22Rv1 (cell line): ENCODE measurements at regions not wholly inside any gene's neighbourhood (a gene's known extent, or its start where the extent isn't known, plus 50 kb on each side); places are given as distances from the start of the nearest gene placed in this dataset.

Source experiments
- H3K27ac ChIP-seq: fragments of 450-650 bp; 2 replicates; pipeline ENCODE4 v1.5.1; 2017
- ZFX ChIP-seq: fragments of 450-650 bp; IDR thresholded peaks from 2 replicates; pipeline ENCODE4 v1.6.1; 2017; ENCODE audit warnings: antibody characterized with exemption, borderline replicate concordance
- TF ChIP-seq, protein P1 (sequence below): fragments of 450-650 bp; IDR thresholded peaks from 2 replicates; pipeline ENCODE4 v1.5.1; 2017; ENCODE audit warnings: mild to moderate bottlenecking

DNA sequence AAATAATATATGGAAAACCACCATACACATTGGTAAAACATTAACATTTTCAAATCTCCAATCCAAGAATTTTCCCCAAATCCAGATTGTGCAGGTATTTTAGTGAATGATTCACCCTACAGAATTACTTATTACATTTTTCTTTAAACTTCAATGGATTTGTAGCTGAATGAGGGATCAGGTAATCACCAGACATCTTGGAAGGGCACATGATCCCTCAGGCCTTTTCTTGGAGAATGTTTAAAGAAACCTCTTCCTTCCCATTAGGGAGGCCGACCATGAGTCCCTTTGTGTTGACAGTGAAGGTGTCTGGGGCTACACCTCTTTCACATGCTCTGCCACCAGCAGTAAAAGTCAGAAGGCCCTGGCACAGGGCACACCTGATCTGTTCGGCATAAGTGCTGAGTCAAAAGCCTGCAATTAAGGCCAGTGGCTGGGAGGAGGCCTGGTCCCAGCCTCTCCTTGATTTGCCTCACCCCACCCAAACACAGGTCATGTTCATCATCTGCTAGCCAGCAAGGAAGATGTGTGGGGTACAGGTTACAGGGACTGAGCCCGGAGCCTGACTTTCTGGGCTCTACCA lies 207.7 kb downstream of the SNX10 start:
- no peak overlapping the region for H3K27ac ChIP-seq
- TF ChIP-seq ZFX: no peak
- TF ChIP-seq, protein P1, sequence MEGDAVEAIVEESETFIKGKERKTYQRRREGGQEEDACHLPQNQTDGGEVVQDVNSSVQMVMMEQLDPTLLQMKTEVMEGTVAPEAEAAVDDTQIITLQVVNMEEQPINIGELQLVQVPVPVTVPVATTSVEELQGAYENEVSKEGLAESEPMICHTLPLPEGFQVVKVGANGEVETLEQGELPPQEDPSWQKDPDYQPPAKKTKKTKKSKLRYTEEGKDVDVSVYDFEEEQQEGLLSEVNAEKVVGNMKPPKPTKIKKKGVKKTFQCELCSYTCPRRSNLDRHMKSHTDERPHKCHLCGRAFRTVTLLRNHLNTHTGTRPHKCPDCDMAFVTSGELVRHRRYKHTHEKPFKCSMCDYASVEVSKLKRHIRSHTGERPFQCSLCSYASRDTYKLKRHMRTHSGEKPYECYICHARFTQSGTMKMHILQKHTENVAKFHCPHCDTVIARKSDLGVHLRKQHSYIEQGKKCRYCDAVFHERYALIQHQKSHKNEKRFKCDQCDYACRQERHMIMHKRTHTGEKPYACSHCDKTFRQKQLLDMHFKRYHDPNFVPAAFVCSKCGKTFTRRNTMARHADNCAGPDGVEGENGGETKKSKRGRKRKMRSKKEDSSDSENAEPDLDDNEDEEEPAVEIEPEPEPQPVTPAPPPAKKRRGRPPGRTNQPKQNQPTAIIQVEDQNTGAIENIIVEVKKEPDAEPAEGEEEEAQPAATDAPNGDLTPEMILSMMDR: no peak

DNA sequence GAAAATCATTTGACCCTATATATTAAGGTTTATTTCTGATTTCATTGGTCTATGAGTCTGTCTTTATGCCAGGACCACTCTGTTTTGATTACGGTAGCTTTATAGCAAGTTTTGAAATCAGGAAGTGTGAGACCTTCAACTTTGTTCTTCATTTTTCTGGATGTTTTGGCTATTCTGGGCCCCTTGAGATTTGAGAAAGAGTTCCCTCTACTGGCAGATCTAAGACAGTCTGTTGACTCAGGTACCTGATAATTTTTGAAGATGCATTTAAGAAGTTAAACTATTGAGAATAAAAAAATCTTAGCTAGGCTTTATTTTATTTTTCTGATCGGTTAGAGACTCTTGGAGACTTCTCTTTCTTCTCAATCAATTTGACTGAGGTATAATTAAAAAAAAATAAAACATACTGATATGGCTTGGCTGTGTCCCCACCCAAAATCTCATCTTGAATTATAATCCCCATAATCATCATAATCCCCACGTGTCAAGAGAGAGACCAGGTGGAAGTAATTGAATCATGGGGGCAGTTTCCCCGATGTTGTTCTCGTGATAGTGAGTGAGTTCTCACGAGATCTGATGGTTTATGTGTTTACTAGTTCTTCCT lies 209.2 kb downstream of the SNX10 start:
- no peak overlapping the region for H3K27ac ChIP-seq
- TF ChIP-seq, protein P1: peak; percentile 85
- TF ChIP-seq ZFX: no peak

- TF ChIP-seq, protein P1: no peak
- no peak for TF ChIP-seq ZFX
Measured at GRCh38 chr7:26504411-26505120, 212.9 kb downstream of the SNX10 start.

DNA sequence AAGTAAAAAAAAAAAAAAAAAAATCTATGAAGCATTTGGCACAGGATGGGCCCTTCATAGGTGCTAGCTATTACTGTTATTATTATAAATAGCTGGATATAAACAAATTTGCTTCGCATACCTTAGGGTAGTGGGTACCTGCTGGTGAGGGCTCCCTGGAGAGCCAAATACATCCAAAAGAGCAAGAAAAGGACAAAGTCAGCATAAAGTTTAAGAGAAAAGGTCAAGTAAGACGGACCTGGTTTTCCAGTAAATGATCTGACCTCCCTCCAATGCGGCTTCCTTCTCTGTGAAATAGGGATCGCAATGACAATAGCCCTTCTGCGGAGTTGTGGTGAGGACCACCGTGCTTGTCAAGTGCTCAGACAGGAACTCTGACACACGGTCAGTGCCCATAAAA lies 214.5 kb downstream of the SNX10 start:
- no peak overlapping the region for H3K27ac ChIP-seq
- TF ChIP-seq, protein P1: no peak
- no peak for TF ChIP-seq ZFX

More at GRCh38 chr7:26504411-26505120, 212.9 kb downstream of the SNX10 start:
- H3K27ac ChIP-seq: no peak overlapping the region

GRCh38 chr7:26507108-26507987 lies 215.7 kb downstream of the SNX10 start:
- H3K27ac ChIP-seq: no peak overlapping the region
- TF ChIP-seq ZFX: no peak
- TF ChIP-seq, protein P1: peak; percentile 12; the same call in 1 of the 2 replicates

- TF ChIP-seq, protein P1: no peak
Measured at GRCh38 chr7:26508481-26508880, 216.8 kb downstream of the SNX10 start.

More at GRCh38 chr7:26508481-26508880, 216.8 kb downstream of the SNX10 start:
- H3K27ac ChIP-seq: no peak overlapping the region
